Adrenal gland (tissue), 5 donors: ENCODE measurements at regions not wholly inside any gene's neighbourhood (a gene's known extent, or its start where the extent isn't known, plus 50 kb on each side); places are given as distances from the start of the nearest gene placed in this dataset.

Source experiments
- POLR2A ChIP-seq, 2 donors: fragments of 450-650 bp; IDR thresholded peaks; one replicate each; pipeline ENCODE4 v1.6.1; 2017; ENCODE audit warnings: antibody characterized with exemption in 2 of 2, mild to moderate bottlenecking in 2 of 2, moderate library complexity in 1 of 2
- TF ChIP-seq, protein P1 (sequence below), 6 experiments: fragments of 450-650 bp in 4 of 6; fragments of 200-600 bp in 2 of 6; sonication (generic) in 1 of 6; IDR thresholded peaks; 1 replicate in 5 of 6; 2 replicates in 1 of 6; pipeline versions ENCODE4 v1.5.1 to v1.8.0; 2016 to 2021; ENCODE audit warnings: antibody characterized with exemption in 6 of 6, mild to moderate bottlenecking in 2 of 6, moderate library complexity in 1 of 6
- donor health status: DM: no; HTN: no; CAD: no.

DNA sequence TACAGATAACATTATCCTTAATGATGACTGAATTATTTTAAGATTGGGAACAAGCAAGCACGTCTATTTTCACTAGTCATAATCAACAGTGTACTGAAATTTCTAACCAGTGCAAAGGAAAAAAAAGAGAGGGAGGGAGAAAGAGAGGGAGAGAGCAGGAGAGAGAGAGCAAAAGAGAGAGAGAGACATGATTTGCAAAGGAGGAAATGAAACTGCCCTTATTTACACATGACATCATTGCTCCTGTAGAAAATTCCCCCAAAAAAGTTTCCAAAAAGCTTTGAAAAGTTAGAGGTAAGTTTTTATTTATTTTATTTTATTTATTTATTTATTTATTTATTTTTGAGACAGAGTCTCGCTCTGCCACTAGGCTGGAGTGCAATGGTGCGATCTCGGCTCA lies 355.3 kb upstream of the CELF4 start:
- TF ChIP-seq, protein P1, sequence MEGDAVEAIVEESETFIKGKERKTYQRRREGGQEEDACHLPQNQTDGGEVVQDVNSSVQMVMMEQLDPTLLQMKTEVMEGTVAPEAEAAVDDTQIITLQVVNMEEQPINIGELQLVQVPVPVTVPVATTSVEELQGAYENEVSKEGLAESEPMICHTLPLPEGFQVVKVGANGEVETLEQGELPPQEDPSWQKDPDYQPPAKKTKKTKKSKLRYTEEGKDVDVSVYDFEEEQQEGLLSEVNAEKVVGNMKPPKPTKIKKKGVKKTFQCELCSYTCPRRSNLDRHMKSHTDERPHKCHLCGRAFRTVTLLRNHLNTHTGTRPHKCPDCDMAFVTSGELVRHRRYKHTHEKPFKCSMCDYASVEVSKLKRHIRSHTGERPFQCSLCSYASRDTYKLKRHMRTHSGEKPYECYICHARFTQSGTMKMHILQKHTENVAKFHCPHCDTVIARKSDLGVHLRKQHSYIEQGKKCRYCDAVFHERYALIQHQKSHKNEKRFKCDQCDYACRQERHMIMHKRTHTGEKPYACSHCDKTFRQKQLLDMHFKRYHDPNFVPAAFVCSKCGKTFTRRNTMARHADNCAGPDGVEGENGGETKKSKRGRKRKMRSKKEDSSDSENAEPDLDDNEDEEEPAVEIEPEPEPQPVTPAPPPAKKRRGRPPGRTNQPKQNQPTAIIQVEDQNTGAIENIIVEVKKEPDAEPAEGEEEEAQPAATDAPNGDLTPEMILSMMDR (IDR thresholded peaks at IDR 0.05): no peak
- TF ChIP-seq POLR2A (IDR thresholded peaks at IDR 0.05): no peak
